Lower leg skin (tissue), 3 donors: ENCODE measurements at regions not wholly inside any gene's neighbourhood (a gene's known extent, or its start where the extent isn't known, plus 50 kb on each side); places are given as distances from the start of the nearest gene placed in this dataset.

Experiments
- CTCF ChIP-seq, 3 donors: fragments of 450-650 bp; IDR thresholded peaks; one replicate each; pipeline ENCODE4 v1.5.1; 2016; ENCODE audit warnings: antibody characterized with exemption in 3 of 3, mild to moderate bottlenecking in 3 of 3, moderate library complexity in 2 of 3
- POLR2A ChIP-seq, 2 donors: fragments of 450-650 bp; IDR thresholded peaks; one replicate each; pipeline ENCODE4 v1.6.1; 2016 to 2017; ENCODE audit warnings: antibody characterized with exemption in 2 of 2, mild to moderate bottlenecking in 1 of 2, moderate library complexity in 1 of 2

GRCh38 chr20:52447225-52447551, 255.6 kb upstream of the ZFP64 start:
- TF ChIP-seq POLR2A (IDR thresholded peaks at IDR 0.05) (no peak), CTCF (IDR thresholded peaks at IDR 0.05) (no peak)
